Stimulated activated CD4-positive, alpha-beta T cell treated with anti-CD3 and anti-CD28 coated beads, Interleukin-1b, Interleukin-23, amount 100 ng/mL, for 4 hours (primary cell): ENCODE measurements at regions not wholly inside any gene's neighbourhood (a gene's known extent, or its start where the extent isn't known, plus 50 kb on each side); places are given as distances from the start of the nearest gene placed in this dataset.
"Not testable (repeated sequence)": the region's sequence is repeated elsewhere in the genome, so short reads cannot be mapped to it uniquely, and the experiment has no call there.

Experiments used
- DNase-seq, 2 donors: peaks; one replicate each; pipeline ENCODE4 v3.0.0-alpha.2; 2020; ENCODE audit warnings: low read depth in 2 of 2

GRCh38 chr6:4412488-4412887 lies 277.1 kb upstream of the ECI2 start:
- no peak for DNase-seq

- DNase-seq: no peak
These were observed 276.7 kb upstream of the ECI2 start for GRCh38 chr6:4412077-4412476.

GRCh38 chr6:4407710-4408109 lies 272.3 kb upstream of the ECI2 start:
- not testable (repeated sequence) for DNase-seq

- DNase-seq: no peak
These were observed 270.3 kb upstream of the ECI2 start for GRCh38 chr6:4405621-4406212.

GRCh38 chr6:4404415-4404814 lies 269.0 kb upstream of the ECI2 start:
- DNase-seq: no peak

GRCh38 chr6:4403828-4404227 lies 268.5 kb upstream of the ECI2 start:
- DNase-seq: no peak

GRCh38 chr6:4403023-4403752 lies 267.8 kb upstream of the ECI2 start:
- DNase-seq: no peak

GRCh38 chr6:4402477-4402976 lies 267.2 kb upstream of the ECI2 start:
- DNase-seq: no peak

- no peak for DNase-seq
These were observed 266.3 kb upstream of the ECI2 start for GRCh38 chr6:4401408-4402368.

- DNase-seq: no peak
These were observed 264.3 kb upstream of the ECI2 start for GRCh38 chr6:4399656-4400055.

- no peak for DNase-seq
These were observed 263.4 kb upstream of the ECI2 start for GRCh38 chr6:4398791-4399190.

- DNase-seq: no peak
These were observed 261.9 kb upstream of the ECI2 start for GRCh38 chr6:4397307-4397706.

- DNase-seq: no peak
These were observed 260.7 kb upstream of the ECI2 start for GRCh38 chr6:4396044-4396443.

- no peak for DNase-seq
These were observed 260.0 kb upstream of the ECI2 start for GRCh38 chr6:4395386-4395785.

- no peak for DNase-seq
These were observed 259.4 kb upstream of the ECI2 start for GRCh38 chr6:4394786-4395185.

- DNase-seq: no peak
These were observed 253.3 kb upstream of the ECI2 start for GRCh38 chr6:4388675-4389074.

- no peak for DNase-seq
These were observed 249.3 kb upstream of the ECI2 start for GRCh38 chr6:4384656-4385055.

- no peak for DNase-seq
These were observed 248.7 kb upstream of the ECI2 start for GRCh38 chr6:4383910-4384638.

- DNase-seq: no peak
These were observed 247.0 kb upstream of the ECI2 start for GRCh38 chr6:4382362-4382853.

GRCh38 chr6:4381381-4381780 lies 246.0 kb upstream of the ECI2 start:
- no peak for DNase-seq

- no peak for DNase-seq
These were observed 245.5 kb upstream of the ECI2 start for GRCh38 chr6:4380881-4381281.

- no peak for DNase-seq
These were observed 244.6 kb upstream of the ECI2 start for GRCh38 chr6:4379958-4380357.
